WTC11 (cell line): ENCODE measurements at regions not wholly inside any gene's neighbourhood (a gene's known extent, or its start where the extent isn't known, plus 50 kb on each side); places are given as distances from the start of the nearest gene placed in this dataset.

ENCODE experiments used
- ATAC-seq: fragments of 200-7000 bp; cut with Tn5 transposase; 2 replicates; pipeline ENCODE4 v1.10.0; 2021; ENCODE audit warnings: mild to moderate bottlenecking, moderate library complexity
- CTCF ChIA-PET: fragments of 300-600 bp; sonication (Branson Sonifier 250); formaldehyde crosslinking; loops from one replicate; lab custom pipeline; 2021; ENCODE audit warnings: antibody characterized with exemption; lab: Charles Lee
- POLR2A ChIA-PET: fragments of 350-600 bp; sonication (Branson Sonifier 250); formaldehyde crosslinking; loops from one replicate; lab custom pipeline; 2021; ENCODE audit warnings: antibody characterized with exemption; lab: Charles Lee
- DNase-seq: peaks from one replicate; pipeline ENCODE4 v3.0.0; 2021; ENCODE audit warnings: low spot score
- H3K27ac Mint-ChIP-seq: 2 replicates; pipeline ENCODE4 v1.8.0; 2021; ENCODE audit warnings: mixed read lengths
- H3K27me3 Mint-ChIP-seq: 2 replicates; pipeline ENCODE4 v1.8.0; 2021; ENCODE audit warnings: low read depth, mild to moderate bottlenecking, moderate library complexity, mixed read lengths
- H3K36me3 Mint-ChIP-seq: 2 replicates; pipeline ENCODE4 v1.8.0; 2021; ENCODE audit warnings: mixed read lengths
- H3K4me1 Mint-ChIP-seq: 2 replicates; pipeline ENCODE4 v1.8.0; 2022; ENCODE audit warnings: mixed read lengths
- H3K4me3 Mint-ChIP-seq: 2 replicates; pipeline ENCODE4 v1.8.0; 2021; ENCODE audit warnings: mild to moderate bottlenecking, moderate library complexity, mixed read lengths
- H3K9me3 Mint-ChIP-seq: 2 replicates; pipeline ENCODE4 v1.8.0; 2021; ENCODE audit warnings: mixed read lengths
- CTCF ChIP-seq: fragments of 200-600 bp; IDR thresholded peaks from 2 replicates; pipeline ENCODE4 v1.8.0; 2022; ENCODE audit warnings: antibody characterized with exemption
- E2F5 ChIP-seq: sonication (generic); formaldehyde crosslinking; IDR thresholded peaks from 2 replicates; pipeline ENCODE4 v1.8.1; 2022; ENCODE audit warnings: mild to moderate bottlenecking, moderate library complexity, missing genetic modification reagents
- MXD4 ChIP-seq: fragments of 250-450 bp; sonication (Bioruptor Pico); IDR thresholded peaks from 2 replicates; pipeline ENCODE4 v1.8.0; 2021; ENCODE audit warnings: mild to moderate bottlenecking, moderate library complexity, borderline replicate concordance
- NFE2L1 ChIP-seq: sonication (generic); formaldehyde crosslinking; IDR thresholded peaks from 2 replicates; pipeline ENCODE4 v1.8.1; 2023; ENCODE audit warnings: missing genetic modification reagents
- PREB ChIP-seq: sonication (generic); formaldehyde crosslinking; IDR thresholded peaks from 2 replicates; pipeline ENCODE4 v1.8.1; 2022; ENCODE audit warnings: mild to moderate bottlenecking, missing genetic modification reagents, moderate library complexity, borderline replicate concordance
- STAT6 ChIP-seq: sonication (generic); formaldehyde crosslinking; conservative IDR thresholded peaks from 2 replicates; pipeline ENCODE4 v1.8.1; 2023; ENCODE audit warnings: mild to moderate bottlenecking, low read depth, missing genetic modification reagents, moderate library complexity
- USF2 ChIP-seq: sonication (generic); formaldehyde crosslinking; IDR thresholded peaks from 2 replicates; pipeline ENCODE4 v1.8.1; 2023; ENCODE audit warnings: mild to moderate bottlenecking, missing genetic modification reagents, moderate library complexity
- ZMAT4 ChIP-seq: fragments of 250-450 bp; sonication (Bioruptor Pico); IDR thresholded peaks from 2 replicates; pipeline ENCODE4 v1.9.0; 2021; ENCODE audit warnings: mild to moderate bottlenecking
- ZNF532 ChIP-seq: fragments of 250-450 bp; sonication (Bioruptor Pico); IDR thresholded peaks from 2 replicates; pipeline ENCODE4 v1.9.0; 2021; ENCODE audit warnings: mild to moderate bottlenecking, borderline replicate concordance

- no peak for TF ChIP-seq NFE2L1 (CRISPR knock-in tag)
Observed at GRCh38 chr11:29351301-29351873, 665.4 kb downstream of the KCNA4 start (continued).

GRCh38 chr11:29343465-29344333 lies 673.1 kb downstream of the KCNA4 start:
- ChIA-PET POLR2A (no interaction called here), CTCF (interaction anchor here (0.6 to 1.7 kb wide), 17 partner anchors 9 to 1236 kb away, joined by 3 to 16 read pairs (median 4); partner anchors contain the start of genes KIF18A and METTL15)
- Mint-ChIP-seq H3K4me1 (no peaks in the 10 kb centered on the region), H3K36me3 (no peaks in the 10 kb centered on the region), H3K27me3 (peaks cover 13% of the 10 kb centered on the region), H3K9me3 (no peaks in the 10 kb centered on the region; the same call in 1 of the 2 replicates), H3K4me3 (no peak overlapping the region), H3K27ac (no peak overlapping the region)
- DNase-seq (peak; percentile 80), ATAC-seq (peak; percentile 100)
- no peak for TF ChIP-seq ZNF532
- TF ChIP-seq MXD4 (CRISPR knock-in tag), result no peak
- TF ChIP-seq CTCF, result peak; percentile 95
- TF ChIP-seq ZMAT4 (CRISPR knock-in tag), result no peak
- TF ChIP-seq E2F5 (CRISPR knock-in tag), result no peak
- no peak for TF ChIP-seq STAT6 (CRISPR knock-in tag)

- no peaks in the 10 kb centered on the region for H3K4me1 Mint-ChIP-seq
- H3K4me3 Mint-ChIP-seq, result no peak overlapping the region
- TF ChIP-seq USF2 (no peak), PREB (CRISPR knock-in tag) (no peak)
- POLR2A ChIA-PET, result no interaction called here
- H3K27me3 Mint-ChIP-seq, result peaks cover 3% of the 10 kb centered on the region; the same call in 1 of the 2 replicates
- H3K36me3 Mint-ChIP-seq, result no peaks in the 10 kb centered on the region
- no peak for ATAC-seq
- peaks cover 5% of the 10 kb centered on the region; the same call in 1 of the 2 replicates for H3K9me3 Mint-ChIP-seq
- CTCF ChIA-PET, result interaction anchor here (1.2 kb wide), 1 partner anchor 9 kb away, joined by 5 read pairs; no protein-coding TSS in a partner anchor
- H3K27ac Mint-ChIP-seq, result no peak overlapping the region
- DNase-seq, result no peak
Observed at GRCh38 chr11:29336727-29337575, 679.9 kb downstream of the KCNA4 start.
